ENCODE measurements at regions not wholly inside any gene's neighbourhood (a gene's known extent, or its start where the extent isn't known, plus 50 kb on each side); places are given as distances from the start of the nearest gene placed in this dataset.

DNA sequence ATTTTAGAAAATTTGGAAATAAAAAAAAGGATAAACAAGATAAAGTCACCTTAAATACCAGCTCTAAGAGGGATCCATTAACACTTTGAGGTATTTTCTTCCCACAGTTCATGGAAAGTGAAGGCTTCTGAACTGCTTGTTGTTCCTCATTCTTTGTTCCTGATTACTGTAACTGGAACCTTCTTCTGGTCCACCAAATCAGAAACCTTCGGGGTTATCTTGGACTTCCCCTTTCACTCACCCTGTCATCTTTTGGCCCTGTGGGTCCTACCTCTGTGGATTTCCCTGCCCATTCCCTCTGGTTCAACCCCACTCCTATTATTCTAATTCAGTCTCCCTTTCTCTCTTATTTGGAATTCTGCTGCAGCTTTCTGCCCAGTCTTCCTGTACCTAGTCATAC is 116.5 kb upstream of the PRPS1L1 start:
- no peak for TF ChIP-seq POLR2A (IDR thresholded peaks at IDR 0.05)
- TF ChIP-seq, protein P1, sequence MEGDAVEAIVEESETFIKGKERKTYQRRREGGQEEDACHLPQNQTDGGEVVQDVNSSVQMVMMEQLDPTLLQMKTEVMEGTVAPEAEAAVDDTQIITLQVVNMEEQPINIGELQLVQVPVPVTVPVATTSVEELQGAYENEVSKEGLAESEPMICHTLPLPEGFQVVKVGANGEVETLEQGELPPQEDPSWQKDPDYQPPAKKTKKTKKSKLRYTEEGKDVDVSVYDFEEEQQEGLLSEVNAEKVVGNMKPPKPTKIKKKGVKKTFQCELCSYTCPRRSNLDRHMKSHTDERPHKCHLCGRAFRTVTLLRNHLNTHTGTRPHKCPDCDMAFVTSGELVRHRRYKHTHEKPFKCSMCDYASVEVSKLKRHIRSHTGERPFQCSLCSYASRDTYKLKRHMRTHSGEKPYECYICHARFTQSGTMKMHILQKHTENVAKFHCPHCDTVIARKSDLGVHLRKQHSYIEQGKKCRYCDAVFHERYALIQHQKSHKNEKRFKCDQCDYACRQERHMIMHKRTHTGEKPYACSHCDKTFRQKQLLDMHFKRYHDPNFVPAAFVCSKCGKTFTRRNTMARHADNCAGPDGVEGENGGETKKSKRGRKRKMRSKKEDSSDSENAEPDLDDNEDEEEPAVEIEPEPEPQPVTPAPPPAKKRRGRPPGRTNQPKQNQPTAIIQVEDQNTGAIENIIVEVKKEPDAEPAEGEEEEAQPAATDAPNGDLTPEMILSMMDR (IDR thresholded peaks at IDR 0.05): no peak
